Gastroesophageal sphincter (tissue), 4 donors: ENCODE measurements at regions not wholly inside any gene's neighbourhood (a gene's known extent, or its start where the extent isn't known, plus 50 kb on each side); places are given as distances from the start of the nearest gene placed in this dataset.

Source experiments
- ATAC-seq: fragments of 150-250 bp; one replicate; pipeline ENCODE4 v1.9.1; 2016; ENCODE audit warnings: mild to moderate bottlenecking, moderate library complexity
- H3K27ac ChIP-seq, 4 donors: fragments of 200-600 bp; sonication (generic) in 3 of 4; 1 replicate in 3 of 4; 2 replicates in 1 of 4; pipeline ENCODE4 v1.5.1; 2016 to 2019
- H3K27me3 ChIP-seq: fragments of 200-600 bp; sonication (generic); one replicate; pipeline ENCODE4 v1.5.1; 2019
- H3K36me3 ChIP-seq, 2 donors: fragments of 200-600 bp; sonication (generic); one replicate each; pipeline ENCODE4 v1.5.1; 2019; ENCODE audit warnings: control low read depth in 1 of 2
- H3K4me1 ChIP-seq, 3 donors: fragments of 200-600 bp; sonication (generic); 1 replicate in 2 of 3; 2 replicates in 1 of 3; pipeline ENCODE4 v1.5.1; 2016 to 2019; ENCODE audit warnings: control low read depth in 2 of 3
- H3K4me3 ChIP-seq, 2 donors: fragments of 200-600 bp; sonication (generic); one replicate each; pipeline ENCODE4 v1.5.1; 2019; ENCODE audit warnings: mild to moderate bottlenecking in 1 of 2, moderate library complexity in 1 of 2
- H3K9me3 ChIP-seq, 3 donors: fragments of 200-600 bp; sonication (generic); one replicate each; pipeline ENCODE4 v1.5.1; 2017 to 2019; ENCODE audit warnings: control low read depth in 2 of 3
- EP300 ChIP-seq: sonication (generic); formaldehyde crosslinking; IDR thresholded peaks from one replicate; pipeline ENCODE4 v1.6.1; 2017; ENCODE audit warnings: antibody characterized with exemption, mild to moderate bottlenecking
- POLR2A ChIP-seq, 2 donors: fragments of 450-650 bp; IDR thresholded peaks; one replicate each; pipeline ENCODE4 v1.6.1; 2017; ENCODE audit warnings: antibody characterized with exemption in 2 of 2, mild to moderate bottlenecking in 2 of 2, moderate library complexity in 1 of 2
- POLR2AphosphoS5 ChIP-seq: sonication (generic); formaldehyde crosslinking; IDR thresholded peaks from one replicate; pipeline ENCODE4 v1.6.1; 2017; ENCODE audit warnings: antibody characterized with exemption
- WGBS, 2 donors: methylation state at CpG; one replicate each; pipeline ENCODE4 v1.1.5; 2018; ENCODE audit warnings: low coverage in 1 of 2; 5-methylcytosine and 5-hydroxymethylcytosine counted together
- TF ChIP-seq, protein P1 (sequence below), 4 experiments: fragments of 200-600 bp in 2 of 4; fragments of 450-650 bp in 2 of 4; sonication (generic) in 1 of 4; IDR thresholded peaks; one replicate each; pipeline ENCODE4 v1.5.1; 2017 to 2019; ENCODE audit warnings: antibody characterized with exemption in 4 of 4, mild to moderate bottlenecking in 2 of 4, moderate library complexity in 2 of 4

DNA sequence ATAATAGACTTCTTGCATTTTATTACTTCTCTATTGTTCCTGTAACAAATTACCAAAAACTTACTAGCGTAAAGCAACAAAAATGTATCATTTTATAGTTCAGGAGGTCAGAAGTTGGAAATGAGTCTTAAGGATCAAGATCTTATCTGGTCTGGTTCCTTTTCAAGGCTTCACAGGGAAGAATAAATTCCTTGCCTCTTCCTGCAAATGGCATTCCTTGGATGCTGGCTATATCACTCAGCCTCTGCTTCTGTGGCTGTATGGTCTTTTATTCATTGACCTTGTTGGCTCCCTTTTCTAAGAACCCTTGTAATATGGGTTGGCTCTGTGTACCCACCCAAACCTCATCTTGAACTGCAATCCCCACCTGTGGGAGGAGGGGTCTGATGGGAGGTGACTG is 478.4 kb upstream of the THBS1 start:
- Histone ChIP-seq H3K4me1 (peaks cover 0 to 16% (median 0%) of the 10 kb centered on the region in 3 donors), H3K27ac (no peak overlapping the region), H3K27me3 (no peaks in the 10 kb centered on the region), H3K9me3 (no peaks in the 10 kb centered on the region), H3K4me3 (no peak overlapping the region), H3K36me3 (no peaks in the 10 kb centered on the region)
- 43 to 76% methylated on average over 1 of the region's 1 CpG for WGBS, 2 donors
- TF ChIP-seq POLR2AphosphoS5 (no peak), POLR2A (IDR thresholded peaks at IDR 0.05) (no peak)
- ATAC-seq = no peak

DNA sequence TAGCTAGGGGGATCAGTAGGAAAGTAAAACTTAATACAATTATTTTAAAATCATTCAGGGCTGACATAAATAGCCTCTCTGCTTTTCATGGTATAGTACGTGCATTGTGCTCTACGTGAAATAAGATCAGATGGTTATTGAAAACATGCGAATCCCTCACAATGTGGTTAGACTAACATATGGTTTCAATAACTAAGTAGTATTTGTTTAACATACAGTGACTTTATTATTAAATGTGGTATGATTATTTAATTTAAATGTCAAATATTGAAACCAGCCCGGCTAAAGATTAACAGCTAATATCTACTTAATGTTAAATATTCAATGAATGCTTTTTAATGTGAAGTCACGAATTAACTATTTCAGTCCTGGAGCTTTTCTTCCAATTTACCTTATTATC is 473.9 kb upstream of the THBS1 start:
- no peaks in the 10 kb centered on the region for H3K4me1 ChIP-seq
- H3K36me3 ChIP-seq = no peaks in the 10 kb centered on the region
- no peak overlapping the region for H3K4me3 ChIP-seq
- ATAC-seq = no peak
- H3K9me3 ChIP-seq = no peaks in the 10 kb centered on the region
- no peak overlapping the region for H3K27ac ChIP-seq
- H3K27me3 ChIP-seq = no peaks in the 10 kb centered on the region
- WGBS, 2 donors = 84 to 86% methylated on average over 5 of the region's 5 CpGs
- no peak for TF ChIP-seq EP300
- TF ChIP-seq, protein P1, sequence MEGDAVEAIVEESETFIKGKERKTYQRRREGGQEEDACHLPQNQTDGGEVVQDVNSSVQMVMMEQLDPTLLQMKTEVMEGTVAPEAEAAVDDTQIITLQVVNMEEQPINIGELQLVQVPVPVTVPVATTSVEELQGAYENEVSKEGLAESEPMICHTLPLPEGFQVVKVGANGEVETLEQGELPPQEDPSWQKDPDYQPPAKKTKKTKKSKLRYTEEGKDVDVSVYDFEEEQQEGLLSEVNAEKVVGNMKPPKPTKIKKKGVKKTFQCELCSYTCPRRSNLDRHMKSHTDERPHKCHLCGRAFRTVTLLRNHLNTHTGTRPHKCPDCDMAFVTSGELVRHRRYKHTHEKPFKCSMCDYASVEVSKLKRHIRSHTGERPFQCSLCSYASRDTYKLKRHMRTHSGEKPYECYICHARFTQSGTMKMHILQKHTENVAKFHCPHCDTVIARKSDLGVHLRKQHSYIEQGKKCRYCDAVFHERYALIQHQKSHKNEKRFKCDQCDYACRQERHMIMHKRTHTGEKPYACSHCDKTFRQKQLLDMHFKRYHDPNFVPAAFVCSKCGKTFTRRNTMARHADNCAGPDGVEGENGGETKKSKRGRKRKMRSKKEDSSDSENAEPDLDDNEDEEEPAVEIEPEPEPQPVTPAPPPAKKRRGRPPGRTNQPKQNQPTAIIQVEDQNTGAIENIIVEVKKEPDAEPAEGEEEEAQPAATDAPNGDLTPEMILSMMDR (IDR thresholded peaks at IDR 0.05) = no peak
- no peak for TF ChIP-seq POLR2A (IDR thresholded peaks at IDR 0.05)
- no peak for TF ChIP-seq POLR2AphosphoS5

DNA sequence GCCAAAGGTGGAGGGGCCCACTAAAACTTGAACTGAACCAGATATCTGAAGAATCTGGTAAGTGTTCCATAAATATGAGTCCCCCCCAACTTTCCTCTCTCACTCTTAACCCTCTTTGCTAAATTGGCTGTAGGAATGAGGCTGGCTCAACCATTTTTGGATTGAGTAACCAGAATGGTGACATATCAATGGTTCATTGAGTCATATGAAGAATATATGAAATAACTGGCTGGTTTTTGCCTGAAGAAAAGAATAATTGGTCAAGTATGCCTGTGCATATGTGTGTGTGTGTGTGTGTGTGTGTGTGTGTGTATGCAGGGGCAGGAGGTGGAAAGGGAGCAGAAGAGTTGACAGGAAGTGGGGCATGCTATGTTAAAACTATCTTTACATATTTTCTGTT is 472.9 kb upstream of the THBS1 start:
- Histone ChIP-seq H3K9me3 (no peaks in the 10 kb centered on the region), H3K36me3 (no peaks in the 10 kb centered on the region), H3K4me3 (no peak overlapping the region), H3K27me3 (no peaks in the 10 kb centered on the region), H3K27ac (no peak overlapping the region), H3K4me1 (no peaks in the 10 kb centered on the region)
- TF ChIP-seq POLR2A (IDR thresholded peaks at IDR 0.05) (no peak), POLR2AphosphoS5 (no peak), EP300 (no peak)
- TF ChIP-seq, protein P1 (IDR thresholded peaks at IDR 0.05) = no peak
- no peak for ATAC-seq

DNA sequence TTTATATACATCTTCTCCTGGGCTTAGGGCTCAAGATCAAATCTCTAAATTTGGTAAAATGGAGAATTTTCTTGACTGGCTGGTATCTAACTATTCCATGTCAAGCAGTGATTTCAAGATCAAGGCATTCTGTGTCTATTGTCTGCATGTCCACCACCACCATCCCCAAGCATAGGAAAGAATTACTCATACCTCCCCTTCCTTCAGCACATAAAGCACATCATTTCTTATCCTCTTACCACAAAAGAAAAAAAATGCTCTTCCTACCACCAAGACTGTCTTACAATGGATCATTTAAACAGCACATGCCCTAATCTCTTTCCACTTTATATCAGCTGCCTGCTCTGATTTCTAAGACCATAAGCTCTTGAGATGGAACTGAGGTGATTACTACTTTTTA is 470.5 kb upstream of the THBS1 start:
- TF ChIP-seq POLR2AphosphoS5 = no peak
- Histone ChIP-seq H3K27ac (no peak overlapping the region), H3K4me1 (no peaks in the 10 kb centered on the region), H3K4me3 (no peak overlapping the region), H3K9me3 (no peaks in the 10 kb centered on the region), H3K36me3 (no peaks in the 10 kb centered on the region), H3K27me3 (no peaks in the 10 kb centered on the region)
- ATAC-seq = no peak

DNA sequence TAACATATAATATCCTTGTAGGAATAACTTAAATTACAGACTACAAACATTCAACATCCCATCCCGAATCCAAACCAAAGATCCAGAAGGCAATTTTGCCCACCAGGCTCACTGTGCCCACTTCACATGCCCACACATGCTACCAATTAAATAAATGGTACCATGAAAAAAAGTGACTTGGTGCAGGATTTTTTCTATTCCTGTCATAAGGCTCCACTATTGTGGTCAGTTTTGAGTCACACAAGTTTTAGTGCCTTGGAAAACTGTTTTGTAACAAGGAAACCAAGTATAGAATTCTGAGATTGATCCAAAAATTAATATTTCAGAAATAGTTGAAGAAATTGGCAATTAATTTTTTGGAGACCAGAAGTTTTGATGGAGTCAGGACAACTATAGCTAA is 470.1 kb upstream of the THBS1 start:
- Histone ChIP-seq H3K9me3 (peaks cover 0 to under 1% (median 0%) of the 10 kb centered on the region in 3 donors), H3K4me1 (no peaks in the 10 kb centered on the region), H3K27ac (no peak overlapping the region), H3K27me3 (no peaks in the 10 kb centered on the region), H3K4me3 (no peak overlapping the region), H3K36me3 (no peaks in the 10 kb centered on the region)
- WGBS, 2 donors = 70 to 90% methylated on average over 1 of the region's 1 CpG
- no peak for ATAC-seq
- TF ChIP-seq EP300 (no peak), POLR2A (IDR thresholded peaks at IDR 0.05) (no peak), POLR2AphosphoS5 (no peak)
- TF ChIP-seq, protein P1 (IDR thresholded peaks at IDR 0.05) = no peak

DNA sequence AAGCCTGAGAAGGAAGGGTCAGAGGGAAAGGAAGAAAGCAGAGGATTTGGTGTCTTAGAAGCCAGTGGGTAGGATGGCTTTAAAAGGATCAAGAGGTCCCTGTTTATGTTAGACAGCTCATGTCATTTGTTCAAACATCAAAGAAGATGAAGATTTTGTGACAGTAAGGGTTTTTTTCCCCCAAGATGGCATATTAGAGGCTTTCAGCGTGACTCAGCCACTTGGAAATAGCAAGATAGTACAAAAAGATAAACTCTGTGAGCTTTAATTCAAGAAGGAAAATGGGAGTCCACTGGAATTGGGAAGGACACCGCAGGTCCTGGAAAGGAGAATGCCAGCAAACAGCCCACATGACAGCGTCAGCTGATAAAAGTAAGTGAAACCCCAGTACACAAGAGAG is 467.1 kb upstream of the THBS1 start:
- no peak for TF ChIP-seq POLR2A (IDR thresholded peaks at IDR 0.05)
- TF ChIP-seq POLR2AphosphoS5 = no peak
- ATAC-seq = no peak
- Histone ChIP-seq H3K36me3 (no peaks in the 10 kb centered on the region), H3K27me3 (no peaks in the 10 kb centered on the region), H3K27ac (no peak overlapping the region), H3K4me3 (no peak overlapping the region), H3K9me3 (peaks cover 0 to 16% (median 0%) of the 10 kb centered on the region in 3 donors), H3K4me1 (no peaks in the 10 kb centered on the region)
- WGBS, 2 donors = 83 to 100% methylated on average over 1 to 3 of the region's 3 CpGs
